A549 (cell line): ENCODE measurements at regions not wholly inside any gene's neighbourhood (a gene's known extent, or its start where the extent isn't known, plus 50 kb on each side); places are given as distances from the start of the nearest gene placed in this dataset.

Experiments
- ATAC-seq, 2 experiments: fragments of 200-7000 bp in 1 of 2; fragments of >200 bp in 1 of 2; cut with Nextera tagmentation in 1 of 2; cut with Tn5 transposase in 1 of 2; 3 replicates each; pipeline versions ENCODE4 v1.8.0 to v1.9.1; 2018 to 2020; ENCODE audit warnings: mild to moderate bottlenecking in 1 of 2, moderate library complexity in 1 of 2
- CTCF ChIA-PET: fragments of 300-600 bp; sonication (Branson Sonifier 250); formaldehyde crosslinking; extraction: SDS; loops from one replicate; lab custom pipeline; 2021; ENCODE audit warnings: antibody characterized with exemption, inconsistent platforms; lab: Yijun Ruan, JAX
- POLR2A ChIA-PET: fragments of 350-600 bp; formaldehyde crosslinking; extraction: SDS; loops from one replicate; lab custom pipeline; 2021; ENCODE audit warnings: antibody characterized with exemption, inconsistent platforms; lab: Yijun Ruan, JAX
- DNase-seq, 2 experiments: peaks; one replicate each; pipeline versions ENCODE4 v3.0.0 to v3.0.0-alpha.2; 2011 to 2016; ENCODE audit warnings: low read depth in 1 of 2, low spot score in 1 of 2
- FAIRE-seq: peaks from 2 replicates; lab custom pipeline; 2011; peaks lifted over from hg19 to GRCh38; lab: Jason Lieb, UNC
- H3K27ac ChIP-seq, 2 experiments: fragments of >200 bp; sonication (Bioruptor Twin); formaldehyde crosslinking; 3 replicates each; pipeline ENCODE4 v1.5.1; 2016 to 2017
- H3K4me1 ChIP-seq: fragments of >200 bp; sonication (Bioruptor Twin); formaldehyde crosslinking; 3 replicates; pipeline ENCODE4 v1.6.1; 2016
- H3K4me2 ChIP-seq: fragments of >200 bp; sonication (Bioruptor Twin); formaldehyde crosslinking; 3 replicates; pipeline ENCODE4 v1.6.1; 2016
- H3K4me3 ChIP-seq: fragments of >200 bp; sonication (Bioruptor Twin); formaldehyde crosslinking; 3 replicates; pipeline ENCODE4 v1.5.1; 2016
- H3K9me3 ChIP-seq: fragments of >200 bp; sonication (Bioruptor Twin); formaldehyde crosslinking; 3 replicates; pipeline ENCODE4 v1.6.1; 2016
- BHLHE40 ChIP-seq: IDR thresholded peaks from 2 replicates; pipeline ENCODE4 v1.6.1; 2012; ENCODE audit warnings: low read depth, low read length, inconsistent platforms
- CBX8 ChIP-seq: fragments of 200-600 bp; sonication (generic); IDR thresholded peaks from 2 replicates; pipeline ENCODE4 v1.6.1; 2016
- CEBPB ChIP-seq, 2 experiments: fragments of >200 bp in 1 of 2; sonication (Bioruptor Twin) in 1 of 2; formaldehyde crosslinking in 1 of 2; IDR thresholded peaks; 2 replicates each; pipeline ENCODE4 v1.6.1; 2012 to 2016
- EHMT2 ChIP-seq: fragments of 200-600 bp; sonication (generic); IDR thresholded peaks from 2 replicates; pipeline ENCODE4 v1.6.1; 2016; ENCODE audit warnings: antibody characterized with exemption, low read depth, mild to moderate bottlenecking, moderate library complexity
- FOSL2 ChIP-seq, 2 experiments: fragments of 450-650 bp in 1 of 2; fragments of >200 bp in 1 of 2; sonication (Bioruptor Twin) in 1 of 2; formaldehyde crosslinking; IDR thresholded peaks; 2 replicates each; pipeline versions ENCODE4 v1.5.0 to v1.6.1; 2016 to 2020; ENCODE audit warnings: mild to moderate bottlenecking in 1 of 2, moderate library complexity in 1 of 2
- HEYL ChIP-seq: fragments of 250-450 bp; sonication (Bioruptor Pico); IDR thresholded peaks from 2 replicates; pipeline ENCODE4 v1.8.0; 2021; ENCODE audit warnings: mild to moderate bottlenecking, moderate library complexity
- HOXB13 ChIP-seq: fragments of 250-450 bp; sonication (Bioruptor Pico); IDR thresholded peaks from 2 replicates; pipeline ENCODE4 v1.5.0; 2020; ENCODE audit warnings: low read depth, mild to moderate bottlenecking, moderate library complexity
- HOXB5 ChIP-seq: fragments of 250-450 bp; sonication (Bioruptor Pico); IDR thresholded peaks from 2 replicates; pipeline ENCODE4 v1.5.0; 2020; ENCODE audit warnings: mild to moderate bottlenecking, moderate library complexity
- JUN ChIP-seq, 2 experiments: fragments of >200 bp; sonication (Bioruptor Twin); formaldehyde crosslinking; IDR thresholded peaks; 2 replicates in 1 of 2; 3 replicates in 1 of 2; pipeline ENCODE4 v1.6.1; 2016 to 2017
- MAFK ChIP-seq: fragments of 450-650 bp; IDR thresholded peaks from 2 replicates; pipeline ENCODE4 v1.6.1; 2014; ENCODE audit not compliant: partially characterized antibody
- MYC ChIP-seq: IDR thresholded peaks from 2 replicates; pipeline ENCODE4 v1.6.1; 2012; ENCODE audit warnings: mild to moderate bottlenecking, inconsistent platforms, low read length, improper control_type of control experiment, borderline replicate concordance
- NR3C1 ChIP-seq: fragments of >200 bp; sonication (Bioruptor Twin); formaldehyde crosslinking; IDR thresholded peaks from 3 replicates; pipeline ENCODE4 v1.6.1; 2017
- PHF8 ChIP-seq: fragments of 200-600 bp; sonication (generic); IDR thresholded peaks from 2 replicates; pipeline ENCODE4 v1.6.1; 2016; ENCODE audit warnings: low read depth, mild to moderate bottlenecking, antibody characterized with exemption, moderate library complexity, borderline replicate concordance
- POLR2A ChIP-seq: IDR thresholded peaks from 2 replicates; pipeline ENCODE4 v1.6.1; 2012; ENCODE audit warnings: mild to moderate bottlenecking, low read length
- RAD21 ChIP-seq, 2 experiments: fragments of >200 bp in 1 of 2; sonication (Bioruptor Twin) in 1 of 2; formaldehyde crosslinking in 1 of 2; IDR thresholded peaks in 1 of 2; conservative IDR thresholded peaks in 1 of 2; 2 replicates in 1 of 2; 3 replicates in 1 of 2; pipeline ENCODE4 v1.6.1; 2012 to 2018; ENCODE audit warnings: inconsistent platforms in 1 of 2
- RARB ChIP-seq: fragments of 250-450 bp; sonication (Bioruptor Pico); IDR thresholded peaks from 2 replicates; pipeline ENCODE4 v1.8.0; 2021; ENCODE audit warnings: mild to moderate bottlenecking, moderate library complexity
- SMC3 ChIP-seq: fragments of >200 bp; sonication (Bioruptor Twin); formaldehyde crosslinking; IDR thresholded peaks from 3 replicates; pipeline ENCODE4 v1.6.1; 2018; ENCODE audit warnings: inconsistent platforms
- SREBF2 ChIP-seq: fragments of 450-650 bp; IDR thresholded peaks from 2 replicates; pipeline ENCODE4 v1.6.1; 2014; ENCODE audit warnings: mild to moderate bottlenecking, moderate library complexity
- TP53 ChIP-seq: fragments of 250-450 bp; sonication (Bioruptor Pico); IDR thresholded peaks from 2 replicates; pipeline ENCODE4 v1.5.0; 2021; ENCODE audit warnings: mild to moderate bottlenecking, moderate library complexity
- ZC3H11A ChIP-seq: fragments of 450-650 bp; IDR thresholded peaks from 2 replicates; pipeline ENCODE4 v1.6.1; 2014; ENCODE audit warnings: antibody characterized with exemption, mild to moderate bottlenecking
- ZSCAN20 ChIP-seq: fragments of 250-450 bp; sonication (Bioruptor Pico); IDR thresholded peaks from 2 replicates; pipeline ENCODE4 v1.8.0; 2022; ENCODE audit warnings: mild to moderate bottlenecking, moderate library complexity
- WGBS: methylation state at CpG from one replicate; pipeline ENCODE4 v1.1.6; 2017; ENCODE audit errors: missing lambda C conversion rate; 5-methylcytosine and 5-hydroxymethylcytosine counted together
- TF ChIP-seq, protein P1 (sequence below): IDR thresholded peaks from 2 replicates; pipeline ENCODE4 v1.6.1; 2012
- TF ChIP-seq, protein P2 (sequence below): fragments of 200-600 bp; sonication (generic); IDR thresholded peaks from 2 replicates; pipeline ENCODE4 v1.6.1; 2016; ENCODE audit warnings: antibody characterized with exemption, mild to moderate bottlenecking, moderate library complexity
- TF ChIP-seq, protein P3 (sequence below): fragments of >200 bp; sonication (Bioruptor Twin); formaldehyde crosslinking; IDR thresholded peaks from 3 replicates; pipeline ENCODE4 v1.6.1; 2016
- TF ChIP-seq, protein P4 (sequence below): fragments of 250-450 bp; sonication (Bioruptor Pico); IDR thresholded peaks from 2 replicates; pipeline ENCODE4 v1.5.0; 2020; ENCODE audit warnings: low read depth, mild to moderate bottlenecking, moderate library complexity
- TF ChIP-seq, protein P5 (sequence below): fragments of 450-650 bp; IDR thresholded peaks from 2 replicates; pipeline ENCODE4 v1.6.1; 2014; ENCODE audit warnings: antibody characterized with exemption

DNA sequence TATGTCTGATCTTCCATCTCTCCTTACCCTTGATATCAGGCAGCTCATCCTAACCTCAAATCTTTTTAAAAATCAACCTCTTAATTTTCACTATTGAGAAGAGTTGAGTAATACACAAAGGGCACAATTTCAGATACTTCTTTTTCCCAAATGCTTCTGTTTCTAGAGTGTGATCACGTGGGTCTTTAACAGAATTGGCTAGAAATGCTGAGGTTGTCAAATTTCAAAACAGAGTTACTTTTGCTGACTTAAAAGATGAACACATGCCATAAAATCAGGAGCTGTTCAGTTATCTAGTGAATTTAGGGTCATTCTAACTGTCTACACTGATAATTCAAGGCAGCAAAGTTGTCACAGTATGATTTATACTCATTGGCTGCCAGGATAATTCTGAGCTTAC is 63.6 kb upstream of the NGF start:
- POLR2A ChIA-PET: no interaction called here
- no peaks in the 10 kb centered on the region for H3K9me3 ChIP-seq
- TF ChIP-seq RAD21 (conservative IDR thresholded peaks at IDR 0.05 in 1 of 2, IDR thresholded peaks at IDR 0.05 in 1 of 2) (no peak), MAFK (peak; percentile 84)
- FAIRE-seq (no peak), DNase-seq (no peak), ATAC-seq (no peak)
- no peak overlapping the region for H3K4me2 ChIP-seq
- H3K27ac ChIP-seq: no peak overlapping the region
- CTCF ChIA-PET: interaction anchor here (0.7 kb wide), 1 partner anchor 36 kb away, joined by 4 read pairs; no protein-coding TSS in a partner anchor
- 19% methylated on average over 1 of the region's 1 CpG for WGBS
- no peaks in the 10 kb centered on the region for H3K4me1 ChIP-seq
- H3K4me3 ChIP-seq: no peak overlapping the region

DNA sequence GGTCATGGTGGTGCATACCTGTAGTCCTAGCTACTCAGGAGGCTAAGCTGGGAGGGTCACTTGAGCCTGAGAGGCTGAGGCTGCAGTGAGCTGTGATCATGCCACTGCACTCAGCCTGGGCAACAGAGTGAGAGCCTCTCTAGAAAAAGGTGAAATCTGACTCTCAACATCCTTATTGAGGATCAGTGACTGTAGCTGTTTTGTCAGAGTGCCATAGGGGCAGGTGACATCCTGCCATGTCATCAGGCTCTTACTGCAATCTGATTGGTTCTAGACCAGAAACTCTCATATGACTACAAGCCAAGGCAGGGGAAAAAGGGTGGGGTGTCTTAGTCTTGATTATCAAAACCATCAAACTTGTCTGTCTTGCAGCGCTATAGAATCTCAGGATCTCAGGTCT is 62.8 kb upstream of the NGF start:
- TF ChIP-seq BHLHE40: no peak
- no peak for TF ChIP-seq PHF8
- TF ChIP-seq, protein P1, sequence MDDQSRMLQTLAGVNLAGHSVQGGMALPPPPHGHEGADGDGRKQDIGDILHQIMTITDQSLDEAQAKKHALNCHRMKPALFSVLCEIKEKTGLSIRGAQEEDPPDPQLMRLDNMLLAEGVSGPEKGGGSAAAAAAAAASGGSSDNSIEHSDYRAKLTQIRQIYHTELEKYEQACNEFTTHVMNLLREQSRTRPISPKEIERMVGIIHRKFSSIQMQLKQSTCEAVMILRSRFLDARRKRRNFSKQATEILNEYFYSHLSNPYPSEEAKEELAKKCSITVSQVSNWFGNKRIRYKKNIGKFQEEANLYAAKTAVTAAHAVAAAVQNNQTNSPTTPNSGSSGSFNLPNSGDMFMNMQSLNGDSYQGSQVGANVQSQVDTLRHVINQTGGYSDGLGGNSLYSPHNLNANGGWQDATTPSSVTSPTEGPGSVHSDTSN: no peak
- TF ChIP-seq JUN (IDR thresholded peaks at IDR 0.05): no peak
- no peak for TF ChIP-seq POLR2A
- no peak for TF ChIP-seq TP53 (CRISPR knock-in tag)
- TF ChIP-seq, protein P2, sequence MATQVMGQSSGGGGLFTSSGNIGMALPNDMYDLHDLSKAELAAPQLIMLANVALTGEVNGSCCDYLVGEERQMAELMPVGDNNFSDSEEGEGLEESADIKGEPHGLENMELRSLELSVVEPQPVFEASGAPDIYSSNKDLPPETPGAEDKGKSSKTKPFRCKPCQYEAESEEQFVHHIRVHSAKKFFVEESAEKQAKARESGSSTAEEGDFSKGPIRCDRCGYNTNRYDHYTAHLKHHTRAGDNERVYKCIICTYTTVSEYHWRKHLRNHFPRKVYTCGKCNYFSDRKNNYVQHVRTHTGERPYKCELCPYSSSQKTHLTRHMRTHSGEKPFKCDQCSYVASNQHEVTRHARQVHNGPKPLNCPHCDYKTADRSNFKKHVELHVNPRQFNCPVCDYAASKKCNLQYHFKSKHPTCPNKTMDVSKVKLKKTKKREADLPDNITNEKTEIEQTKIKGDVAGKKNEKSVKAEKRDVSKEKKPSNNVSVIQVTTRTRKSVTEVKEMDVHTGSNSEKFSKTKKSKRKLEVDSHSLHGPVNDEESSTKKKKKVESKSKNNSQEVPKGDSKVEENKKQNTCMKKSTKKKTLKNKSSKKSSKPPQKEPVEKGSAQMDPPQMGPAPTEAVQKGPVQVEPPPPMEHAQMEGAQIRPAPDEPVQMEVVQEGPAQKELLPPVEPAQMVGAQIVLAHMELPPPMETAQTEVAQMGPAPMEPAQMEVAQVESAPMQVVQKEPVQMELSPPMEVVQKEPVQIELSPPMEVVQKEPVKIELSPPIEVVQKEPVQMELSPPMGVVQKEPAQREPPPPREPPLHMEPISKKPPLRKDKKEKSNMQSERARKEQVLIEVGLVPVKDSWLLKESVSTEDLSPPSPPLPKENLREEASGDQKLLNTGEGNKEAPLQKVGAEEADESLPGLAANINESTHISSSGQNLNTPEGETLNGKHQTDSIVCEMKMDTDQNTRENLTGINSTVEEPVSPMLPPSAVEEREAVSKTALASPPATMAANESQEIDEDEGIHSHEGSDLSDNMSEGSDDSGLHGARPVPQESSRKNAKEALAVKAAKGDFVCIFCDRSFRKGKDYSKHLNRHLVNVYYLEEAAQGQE: no peak
- TF ChIP-seq SREBF2: no peak
- no peaks in the 10 kb centered on the region for H3K9me3 ChIP-seq
- H3K4me1 ChIP-seq: no peaks in the 10 kb centered on the region
- no peak overlapping the region for H3K27ac ChIP-seq
- CTCF ChIA-PET: interaction anchor here (0.6 to 0.8 kb wide), 3 partner anchors 13 to 71 kb away, joined by 3 read pairs; no protein-coding TSS in a partner anchor
- no peak overlapping the region for H3K4me2 ChIP-seq
- WGBS: 43% methylated on average over 1 of the region's 1 CpG
- DNase-seq (no peak), ATAC-seq (no peak), FAIRE-seq (no peak)
- H3K4me3 ChIP-seq: no peak overlapping the region
- POLR2A ChIA-PET: no interaction called here

DNA sequence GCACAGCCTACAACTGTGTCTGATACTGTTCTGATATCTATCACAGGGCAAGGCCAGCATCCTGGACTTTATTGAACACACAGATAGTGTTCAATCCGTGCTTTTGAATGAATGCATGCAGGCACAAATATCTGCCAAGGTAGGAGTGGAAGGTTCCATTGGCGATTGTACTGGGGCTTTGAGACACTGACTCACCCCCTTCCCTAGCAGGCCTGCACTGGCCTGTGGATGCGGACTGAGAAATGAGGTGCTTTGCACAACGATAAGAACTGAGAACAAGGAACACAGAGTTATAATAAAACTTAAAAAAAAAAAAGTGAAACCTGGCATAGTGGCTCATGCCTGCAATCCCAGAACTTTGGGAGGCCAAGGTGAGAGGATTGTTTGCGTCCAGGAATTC is 62.4 kb upstream of the NGF start:
- Histone ChIP-seq H3K27ac (no peak overlapping the region), H3K4me1 (no peaks in the 10 kb centered on the region), H3K4me3 (no peak overlapping the region), H3K9me3 (no peaks in the 10 kb centered on the region), H3K4me2 (no peak overlapping the region)
- DNase-seq (no peak), ATAC-seq (no peak), FAIRE-seq (no peak)
- WGBS: 55% methylated on average over 5 of the region's 5 CpGs
- ChIA-PET POLR2A (no interaction called here), CTCF (interaction anchor here (0.6 to 0.8 kb wide), 3 partner anchors 14 to 72 kb away, joined by 3 read pairs; no protein-coding TSS in a partner anchor)
- TF ChIP-seq FOSL2 (IDR thresholded peaks at IDR 0.05): no peak
- no peak for TF ChIP-seq FOSL2 (CRISPR knock-in tag; IDR thresholded peaks at IDR 0.05)
- no peak for TF ChIP-seq HOXB5
- no peak for TF ChIP-seq ZC3H11A
- TF ChIP-seq HEYL: no peak
- no peak for TF ChIP-seq SREBF2
- TF ChIP-seq RARB: no peak
- TF ChIP-seq, protein P3, sequence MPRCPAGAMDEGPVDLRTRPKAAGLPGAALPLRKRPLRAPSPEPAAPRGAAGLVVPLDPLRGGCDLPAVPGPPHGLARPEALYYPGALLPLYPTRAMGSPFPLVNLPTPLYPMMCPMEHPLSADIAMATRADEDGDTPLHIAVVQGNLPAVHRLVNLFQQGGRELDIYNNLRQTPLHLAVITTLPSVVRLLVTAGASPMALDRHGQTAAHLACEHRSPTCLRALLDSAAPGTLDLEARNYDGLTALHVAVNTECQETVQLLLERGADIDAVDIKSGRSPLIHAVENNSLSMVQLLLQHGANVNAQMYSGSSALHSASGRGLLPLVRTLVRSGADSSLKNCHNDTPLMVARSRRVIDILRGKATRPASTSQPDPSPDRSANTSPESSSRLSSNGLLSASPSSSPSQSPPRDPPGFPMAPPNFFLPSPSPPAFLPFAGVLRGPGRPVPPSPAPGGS: no peak
- TF ChIP-seq, protein P4, sequence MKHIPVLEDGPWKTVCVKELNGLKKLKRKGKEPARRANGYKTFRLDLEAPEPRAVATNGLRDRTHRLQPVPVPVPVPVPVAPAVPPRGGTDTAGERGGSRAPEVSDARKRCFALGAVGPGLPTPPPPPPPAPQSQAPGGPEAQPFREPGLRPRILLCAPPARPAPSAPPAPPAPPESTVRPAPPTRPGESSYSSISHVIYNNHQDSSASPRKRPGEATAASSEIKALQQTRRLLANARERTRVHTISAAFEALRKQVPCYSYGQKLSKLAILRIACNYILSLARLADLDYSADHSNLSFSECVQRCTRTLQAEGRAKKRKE (CRISPR knock-in tag): no peak
- no peak for TF ChIP-seq CEBPB (IDR thresholded peaks at IDR 0.05)
- TF ChIP-seq TP53 (CRISPR knock-in tag): no peak
- TF ChIP-seq, protein P5, sequence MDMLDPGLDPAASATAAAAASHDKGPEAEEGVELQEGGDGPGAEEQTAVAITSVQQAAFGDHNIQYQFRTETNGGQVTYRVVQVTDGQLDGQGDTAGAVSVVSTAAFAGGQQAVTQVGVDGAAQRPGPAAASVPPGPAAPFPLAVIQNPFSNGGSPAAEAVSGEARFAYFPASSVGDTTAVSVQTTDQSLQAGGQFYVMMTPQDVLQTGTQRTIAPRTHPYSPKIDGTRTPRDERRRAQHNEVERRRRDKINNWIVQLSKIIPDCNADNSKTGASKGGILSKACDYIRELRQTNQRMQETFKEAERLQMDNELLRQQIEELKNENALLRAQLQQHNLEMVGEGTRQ: no peak
- TF ChIP-seq MYC: no peak
- no peak for TF ChIP-seq ZSCAN20 (CRISPR knock-in tag)
- TF ChIP-seq NR3C1: no peak
- TF ChIP-seq EHMT2: no peak
- no peak for TF ChIP-seq HOXB13 (CRISPR knock-in tag)
- TF ChIP-seq SMC3: no peak
- no peak for TF ChIP-seq CBX8
